Astrocyte of the hippocampus (primary cell): ENCODE measurements at regions not wholly inside any gene's neighbourhood (a gene's known extent, or its start where the extent isn't known, plus 50 kb on each side); places are given as distances from the start of the nearest gene placed in this dataset.
"Not testable (repeated sequence)": the region's sequence is repeated elsewhere in the genome, so short reads cannot be mapped to it uniquely, and the experiment has no call there.

Experiments
- DNase-seq: peaks from one replicate; pipeline ENCODE4 v3.0.0; 2011; ENCODE audit warnings: low read depth, low spot score

- DNase-seq = peak; percentile 57
Observed at GRCh38 chr1:234866007-234866866, 256.3 kb upstream of the IRF2BP2 start.

DNA sequence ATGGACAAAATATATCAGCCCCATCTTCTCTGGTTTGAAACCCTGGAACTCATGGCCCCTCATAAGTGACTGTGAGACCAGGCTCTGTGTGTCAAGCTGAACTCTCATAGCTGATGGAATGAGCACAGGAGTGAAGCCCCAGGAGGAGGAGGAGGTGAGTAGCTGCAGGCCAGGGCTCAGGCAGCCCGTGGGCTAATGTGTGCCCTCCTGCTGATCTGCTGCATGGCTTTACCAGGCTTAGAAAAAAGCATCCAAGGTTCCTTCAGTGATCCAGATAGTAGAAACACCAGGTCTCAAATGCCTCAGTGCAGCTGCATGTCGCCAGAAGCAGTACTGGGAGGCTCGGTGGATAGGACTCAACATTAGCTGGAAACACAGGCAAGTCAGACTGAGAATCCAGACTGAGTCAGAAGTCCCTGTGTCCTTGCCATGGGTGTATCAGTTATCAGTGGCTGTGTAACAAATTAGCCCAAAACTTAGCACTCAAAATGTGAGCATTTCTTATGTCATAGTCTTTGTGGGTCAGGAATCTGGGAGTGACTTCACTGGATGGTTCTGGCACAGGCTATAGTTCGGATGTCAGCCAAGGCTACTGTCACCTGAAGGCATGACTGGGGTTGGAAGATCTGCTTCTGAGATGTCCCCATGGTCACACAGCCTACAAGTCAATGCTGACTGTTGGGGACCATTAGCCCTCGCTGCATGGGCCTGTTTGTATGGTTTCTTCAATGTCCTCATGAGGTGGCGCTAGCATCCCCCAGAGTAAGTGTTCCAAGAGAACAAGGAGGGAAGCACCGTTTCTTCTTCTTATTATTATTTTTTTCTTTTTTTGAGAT, 255.4 kb upstream of the IRF2BP2 start:
- DNase-seq = no peak

GRCh38 chr1:234864116-234864515, 254.1 kb upstream of the IRF2BP2 start:
- DNase-seq = no peak

GRCh38 chr1:234863551-234863971, 253.6 kb upstream of the IRF2BP2 start:
- DNase-seq = peak; percentile 62

- DNase-seq = peak; percentile 77
Observed at GRCh38 chr1:234862944-234863515, 253.1 kb upstream of the IRF2BP2 start.

DNA sequence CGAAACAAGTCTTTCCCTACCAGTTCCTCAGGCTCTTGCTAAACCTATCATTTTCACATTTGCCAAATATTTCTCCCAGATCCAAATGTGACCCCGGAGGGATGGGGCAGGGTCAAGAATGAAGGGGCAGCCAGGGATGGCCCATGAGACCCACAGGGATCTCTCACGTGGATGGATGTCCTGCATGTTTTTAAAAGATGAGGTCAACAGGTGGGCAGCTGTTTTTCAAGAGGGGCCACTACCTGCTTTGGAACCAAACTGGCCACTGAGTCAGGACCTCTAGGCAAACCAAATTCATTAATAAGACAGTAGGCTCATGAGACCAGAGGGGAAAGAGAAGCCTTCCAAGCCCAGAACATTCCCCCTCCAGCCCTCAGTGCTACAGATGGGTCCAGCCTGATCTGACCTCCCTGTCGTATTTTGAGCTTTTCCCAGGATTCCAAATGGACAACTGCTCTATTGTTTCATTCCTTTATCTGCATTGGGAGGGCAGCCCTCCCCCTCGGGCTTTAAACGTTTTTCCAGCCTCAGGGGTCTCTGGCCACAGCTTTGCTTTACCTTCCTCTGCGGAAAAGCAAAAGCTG, 252.5 kb upstream of the IRF2BP2 start:
- no peak for DNase-seq

- DNase-seq = no peak
Observed at GRCh38 chr1:234861761-234862160, 251.8 kb upstream of the IRF2BP2 start.

DNA sequence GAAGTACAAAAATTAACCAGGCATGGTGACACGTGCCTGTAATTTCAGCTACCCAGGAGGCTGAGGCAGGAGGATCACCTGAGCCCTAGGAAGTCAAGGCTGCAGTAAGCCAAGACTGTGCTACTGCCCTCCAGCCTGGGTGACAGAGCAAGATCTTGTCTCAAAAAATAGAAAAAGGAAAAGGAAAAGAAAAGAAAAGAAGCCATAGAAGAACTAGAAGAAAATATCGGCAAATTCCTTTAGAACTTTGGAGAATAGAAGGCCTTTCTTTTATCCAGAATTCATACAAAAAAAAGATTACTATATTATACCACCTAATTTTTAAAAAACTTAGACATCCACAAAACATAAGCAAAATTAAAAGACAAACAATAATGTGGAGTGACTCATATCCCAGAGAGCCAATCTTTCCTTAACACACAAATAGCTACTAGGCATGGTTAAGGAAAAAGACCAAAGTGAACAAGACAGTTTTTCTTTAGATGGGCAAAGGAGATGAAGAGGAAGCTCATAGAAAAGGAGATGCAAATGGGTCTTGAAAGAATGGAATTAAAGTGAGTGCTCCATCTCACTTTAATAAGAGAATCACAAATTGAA, 251.1 kb upstream of the IRF2BP2 start:
- DNase-seq = no peak

DNA sequence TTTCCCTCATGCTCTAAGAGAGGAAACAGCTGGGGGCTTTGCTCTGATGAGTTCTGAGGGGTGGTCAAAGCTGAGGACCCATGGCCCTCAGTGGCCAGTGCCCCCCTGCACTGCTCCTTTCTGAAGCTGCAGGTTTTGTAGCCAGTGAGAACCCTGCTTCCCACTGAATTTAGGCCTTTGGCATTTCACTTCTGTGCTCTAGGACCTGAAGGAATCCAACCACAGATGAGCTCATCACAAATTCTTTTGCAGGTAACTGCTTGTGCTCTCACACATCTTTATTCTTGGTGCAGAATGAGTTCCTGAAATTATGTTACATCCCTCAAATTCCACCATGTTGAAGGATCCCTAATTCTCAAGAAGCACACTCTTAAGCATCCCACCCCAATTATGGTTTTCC, 248.7 kb upstream of the IRF2BP2 start:
- DNase-seq = peak; percentile 49

GRCh38 chr1:234856845-234857245, 246.9 kb upstream of the IRF2BP2 start:
- DNase-seq = no peak

DNA sequence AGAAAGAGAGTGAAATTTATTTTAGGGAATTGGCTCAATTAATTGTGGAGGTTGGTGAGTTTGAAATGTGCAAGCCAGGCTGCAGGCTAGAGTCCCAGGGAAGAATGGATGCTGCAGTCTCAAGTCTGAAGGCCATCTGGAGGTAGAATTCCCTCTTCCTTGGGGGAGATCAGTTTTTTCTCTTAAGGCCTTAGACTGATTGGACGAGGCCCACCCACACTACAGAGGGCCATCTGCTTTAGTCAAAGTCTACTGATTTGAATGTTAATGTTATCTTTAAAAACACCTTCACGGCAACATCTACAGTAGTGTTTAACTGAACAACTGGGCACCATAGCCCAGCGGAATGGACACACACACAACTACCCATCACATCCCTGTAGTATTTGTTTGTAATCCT, 245.9 kb upstream of the IRF2BP2 start:
- no peak for DNase-seq

DNA sequence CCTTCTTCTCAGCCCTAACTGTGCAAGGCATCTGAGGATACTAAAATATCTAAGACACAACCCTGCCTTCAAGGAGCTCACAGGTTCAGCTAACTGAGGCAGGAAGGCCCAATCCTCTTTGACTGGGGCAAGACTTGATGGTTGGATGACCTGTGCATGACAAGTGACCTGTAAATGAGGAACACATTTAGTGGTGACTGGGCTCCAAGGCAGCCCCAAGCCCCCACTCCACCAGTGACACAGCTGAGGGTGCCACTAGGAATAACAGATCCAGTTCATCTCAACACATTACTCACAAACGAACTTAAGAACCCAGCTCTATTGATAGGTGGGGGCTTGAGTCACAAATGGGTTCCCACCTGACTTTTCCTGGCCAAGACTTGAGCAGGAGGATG, 244.7 kb upstream of the IRF2BP2 start:
- DNase-seq = no peak

- DNase-seq = peak; percentile 46
Observed at GRCh38 chr1:234853906-234854644, 244.1 kb upstream of the IRF2BP2 start.

GRCh38 chr1:234852659-234853058, 242.7 kb upstream of the IRF2BP2 start:
- no peak for DNase-seq

DNA sequence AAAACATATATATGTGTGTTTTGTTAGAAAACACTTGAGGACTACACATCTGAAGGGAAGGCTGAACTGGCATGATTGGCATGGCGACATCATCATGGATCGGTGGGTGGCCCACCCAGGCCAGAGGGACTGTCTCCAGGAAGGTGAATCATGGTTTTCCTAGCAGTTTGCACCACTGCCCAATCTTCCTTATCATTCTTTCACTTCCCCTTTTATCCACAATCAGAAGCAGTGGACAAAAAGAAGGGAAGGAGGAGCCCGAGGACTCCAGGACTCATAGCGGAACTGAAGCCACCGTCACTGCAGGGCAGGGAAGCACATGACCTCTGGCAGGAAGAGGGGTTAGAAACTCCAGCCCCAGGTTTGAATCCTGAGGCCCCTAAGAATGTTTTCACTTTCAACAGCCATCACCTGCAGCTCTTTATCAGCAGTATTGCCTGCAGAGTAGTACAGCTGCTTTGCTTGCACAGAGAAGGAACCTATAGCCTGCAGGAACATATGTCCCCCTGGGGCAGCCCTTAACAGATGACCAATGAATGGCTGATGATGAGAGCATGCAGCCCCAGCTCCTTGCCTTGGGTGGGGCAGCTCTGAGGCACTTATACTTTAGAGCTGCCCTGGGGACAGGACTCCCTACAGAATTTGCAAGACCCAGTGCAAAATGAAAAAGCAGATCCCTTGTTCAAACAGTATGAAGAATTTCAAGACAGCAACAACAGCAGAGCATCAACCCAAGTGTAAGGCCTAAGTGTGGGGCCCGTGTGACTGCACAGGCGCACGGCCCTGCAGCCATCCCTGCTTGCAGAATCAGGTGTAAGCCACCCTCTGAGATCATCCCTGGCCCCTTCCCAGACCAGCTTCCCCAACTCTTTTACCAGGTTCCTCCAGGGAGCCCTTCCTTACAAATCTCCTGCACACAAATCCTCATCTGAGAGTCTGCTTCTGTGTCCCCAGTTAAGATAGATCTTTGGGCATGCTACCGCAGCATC, 241.8 kb upstream of the IRF2BP2 start:
- DNase-seq = peak; percentile 46

DNA sequence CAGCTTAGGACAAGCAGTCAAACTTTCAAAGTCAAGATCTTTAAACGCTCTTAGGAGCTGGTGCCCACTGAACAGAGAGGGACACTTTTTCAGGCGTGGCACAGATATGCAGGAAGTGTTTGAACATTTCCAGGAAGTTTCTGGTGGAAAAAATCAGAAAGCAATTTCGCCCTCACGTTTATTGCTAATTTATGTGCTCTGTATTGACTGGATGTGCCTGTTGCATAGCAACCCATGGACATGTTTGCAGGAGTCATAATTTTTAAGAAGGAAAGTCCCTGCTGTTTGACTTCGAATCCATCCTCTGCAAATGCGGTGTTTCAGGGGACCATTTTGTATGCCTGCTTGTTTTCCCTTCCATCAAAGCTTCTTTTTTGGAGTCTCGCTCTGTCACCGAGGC, 239.9 kb upstream of the IRF2BP2 start:
- DNase-seq = no peak

GRCh38 chr1:234848972-234849649, 239.1 kb upstream of the IRF2BP2 start:
- peak; percentile 95 for DNase-seq

DNA sequence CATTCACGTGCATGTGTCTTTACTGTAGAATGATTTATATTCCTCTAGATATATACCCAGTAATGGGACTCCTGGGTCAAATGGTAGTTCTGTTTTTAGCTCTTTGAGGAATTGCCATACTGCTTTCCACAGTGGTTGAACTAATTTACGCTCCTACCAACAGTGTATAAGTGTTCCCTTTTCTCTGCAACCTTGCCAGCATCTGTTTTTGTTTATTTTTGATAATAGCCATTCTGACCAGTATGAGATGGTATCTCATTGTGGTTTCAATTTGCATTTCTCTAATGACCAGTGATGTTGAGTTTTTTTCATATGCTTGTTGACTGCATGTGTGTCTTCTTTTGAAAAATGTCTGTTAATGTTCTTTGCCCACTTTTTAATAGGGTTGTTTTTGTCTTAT, 236.8 kb upstream of the IRF2BP2 start:
- not testable (repeated sequence) for DNase-seq

DNA sequence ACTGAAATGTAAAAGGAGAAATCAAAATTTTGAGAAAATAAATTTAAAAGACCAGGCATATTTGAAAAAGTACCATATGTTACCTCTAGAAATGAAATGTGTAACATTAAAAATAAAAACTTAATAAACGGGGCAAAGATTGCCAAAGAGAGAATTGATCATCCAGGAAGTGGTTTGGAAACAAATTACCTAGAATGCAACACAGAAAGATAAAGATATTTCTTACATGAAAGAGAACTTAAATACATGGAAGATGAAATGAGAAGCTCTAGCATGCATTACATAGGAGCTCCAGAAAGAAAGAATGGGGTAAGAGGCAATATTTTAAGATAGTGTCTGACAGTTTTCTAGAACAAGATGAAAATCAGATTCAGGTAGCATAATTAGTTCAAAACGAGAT, 235.9 kb upstream of the IRF2BP2 start:
- no peak for DNase-seq
